HG03159 (cell line): ENCODE measurements at regions not wholly inside any gene's neighbourhood (a gene's known extent, or its start where the extent isn't known, plus 50 kb on each side); places are given as distances from the start of the nearest gene placed in this dataset.

ENCODE experiments used
- ATAC-seq: cut with Tn5 transposase; IDR thresholded peaks from one replicate; pipeline ENCODE4 v1.9.1; 2021; ENCODE audit warnings: mild to moderate bottlenecking, moderate library complexity; ENCODE audit not compliant: unreplicated experiment

DNA sequence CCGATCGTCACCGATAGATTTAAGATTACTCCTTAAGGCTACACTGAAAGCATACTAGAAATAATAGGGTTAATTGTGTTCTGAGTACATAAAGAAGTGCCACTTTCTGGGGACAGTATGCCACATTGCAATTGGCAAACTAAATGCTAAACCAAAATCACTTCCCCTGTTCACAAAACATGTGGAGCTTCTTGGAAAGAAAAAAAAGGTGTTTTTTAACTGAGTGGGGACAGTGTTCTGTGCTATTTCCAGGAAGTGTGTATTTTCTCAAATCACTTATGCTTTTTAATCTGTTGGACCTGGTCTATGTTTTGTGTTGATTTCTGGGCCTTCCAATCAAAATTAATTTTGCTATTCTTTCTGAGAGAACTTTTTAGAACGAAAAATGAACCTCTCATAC is 149.3 kb upstream of the MPDZ start:
- no peak for ATAC-seq

DNA sequence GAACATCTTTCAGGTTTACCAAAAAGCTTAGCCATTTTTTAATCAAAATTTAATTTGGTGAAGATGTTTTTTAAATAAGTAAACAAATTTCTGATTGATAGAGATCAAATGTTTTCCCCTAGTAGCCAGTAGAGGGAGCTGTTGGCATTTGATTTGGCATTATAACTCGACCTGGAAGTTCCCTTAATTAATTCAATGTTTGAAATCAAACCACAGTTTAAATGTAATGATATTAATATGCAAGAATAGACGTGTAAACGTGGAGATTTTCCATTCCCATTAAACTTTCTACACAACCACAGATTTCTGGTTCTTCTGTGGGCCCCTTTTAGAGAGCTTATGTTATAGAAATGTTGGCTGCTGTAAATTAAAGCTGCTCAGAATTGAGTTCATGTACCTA is 148.1 kb upstream of the MPDZ start:
- ATAC-seq, result no peak

- ATAC-seq, result no peak
These were observed 147.1 kb upstream of the MPDZ start for GRCh38 chr9:13426606-13427005.

- no peak for ATAC-seq
These were observed 145.4 kb upstream of the MPDZ start for GRCh38 chr9:13424872-13425271.

GRCh38 chr9:13424204-13424603 is 144.7 kb upstream of the MPDZ start:
- no peak for ATAC-seq

DNA sequence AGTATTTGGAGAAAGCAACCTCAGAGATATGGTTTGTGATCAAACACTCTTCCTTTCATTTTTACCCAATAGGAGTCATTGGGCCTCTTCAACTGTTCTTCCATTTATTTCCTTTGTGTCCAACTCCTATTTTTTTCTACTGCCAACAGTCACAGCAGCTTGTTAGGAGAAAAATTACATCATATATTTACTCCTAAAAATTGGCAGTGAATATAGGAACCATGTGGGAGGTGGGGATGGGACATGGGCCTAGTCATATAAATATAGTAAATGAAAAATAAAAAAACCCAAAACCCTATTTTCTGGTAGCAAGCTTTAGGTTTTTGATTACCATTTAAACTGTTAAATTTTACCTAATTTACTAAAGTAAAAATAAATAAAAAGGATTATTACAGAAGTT is 134.9 kb upstream of the MPDZ start:
- no peak for ATAC-seq

DNA sequence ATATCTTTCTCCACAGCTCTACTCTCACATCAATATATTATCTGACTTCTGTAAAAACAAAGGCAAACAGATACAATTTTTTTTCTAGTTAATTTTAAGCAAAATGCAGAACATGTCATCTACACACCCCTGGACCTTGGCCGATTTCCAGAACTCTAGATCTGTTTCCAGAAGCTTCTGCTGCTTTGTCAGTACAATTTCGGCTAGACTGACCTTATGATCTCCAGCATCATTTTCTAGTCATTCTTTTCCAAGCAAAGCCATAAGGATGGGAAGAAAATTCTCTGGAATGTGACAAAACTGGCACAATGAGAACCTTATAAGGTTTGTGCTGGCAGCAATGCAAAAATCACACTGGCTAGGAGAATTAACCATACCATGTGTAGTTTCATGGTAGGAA is 132.8 kb upstream of the MPDZ start:
- ATAC-seq, result no peak

GRCh38 chr9:13411791-13412190 is 132.3 kb upstream of the MPDZ start:
- no peak for ATAC-seq

DNA sequence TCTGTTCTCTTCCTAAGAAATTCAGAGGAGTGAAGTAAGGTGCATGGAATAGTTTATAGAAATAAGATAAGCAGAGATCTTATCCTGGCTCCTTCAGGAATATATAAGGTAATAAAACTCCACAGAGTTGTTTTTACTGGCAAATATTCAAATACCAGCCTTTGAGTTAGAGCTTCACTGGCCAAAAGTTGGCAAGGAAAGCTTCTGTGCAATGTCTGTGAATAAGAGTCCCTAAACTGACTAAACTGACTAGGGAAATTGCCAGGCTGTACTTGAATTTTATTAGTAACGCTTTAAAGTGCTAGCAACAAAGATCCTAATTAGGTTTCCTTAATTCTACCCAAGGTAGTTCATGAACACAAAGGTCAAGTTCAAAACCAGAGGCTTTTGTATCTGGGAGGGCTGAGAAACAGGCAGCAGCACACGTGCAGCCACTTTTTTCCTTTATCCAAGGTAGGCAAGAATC is 131.1 kb upstream of the MPDZ start:
- ATAC-seq, result no peak

DNA sequence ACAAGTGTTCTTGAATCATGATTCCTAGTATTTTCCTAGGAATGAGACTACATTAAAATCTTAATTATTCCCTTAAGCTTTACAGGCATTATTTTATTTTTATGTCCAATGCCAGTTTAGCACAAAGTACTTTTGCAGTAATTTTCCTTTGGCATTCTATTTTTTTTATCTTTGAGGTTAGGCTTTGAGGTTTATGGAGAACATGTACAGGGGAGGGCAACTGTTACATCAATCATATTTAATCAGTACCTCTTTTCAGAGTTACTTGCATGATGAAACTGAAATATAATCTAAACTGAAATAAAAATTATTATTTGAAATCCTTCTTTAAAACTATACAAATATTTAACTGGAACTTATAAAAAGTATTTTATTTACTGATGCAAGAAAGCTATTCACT is 118.2 kb upstream of the MPDZ start:
- no peak for ATAC-seq

DNA sequence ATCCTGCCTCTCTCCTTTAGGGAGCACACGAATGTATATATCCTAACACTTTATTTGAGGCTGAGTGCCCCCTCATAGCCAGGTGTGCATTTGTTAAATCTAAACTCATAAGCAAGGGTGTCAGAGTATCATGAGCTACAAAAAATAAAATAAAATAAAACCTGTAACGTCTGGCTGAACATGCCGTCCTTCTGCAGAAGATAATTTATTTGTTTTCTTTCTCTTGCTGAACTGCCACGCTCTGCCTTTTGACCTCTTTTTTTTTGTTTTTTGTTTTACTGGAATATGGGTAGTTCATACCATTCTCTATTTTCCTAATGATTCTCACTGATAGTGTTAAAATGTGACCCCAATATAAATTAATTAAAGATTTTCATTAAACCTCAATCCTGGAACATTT is 117.7 kb upstream of the MPDZ start:
- ATAC-seq, result no peak

- no peak for ATAC-seq
These were observed 116.9 kb upstream of the MPDZ start for GRCh38 chr9:13396418-13396817.

DNA sequence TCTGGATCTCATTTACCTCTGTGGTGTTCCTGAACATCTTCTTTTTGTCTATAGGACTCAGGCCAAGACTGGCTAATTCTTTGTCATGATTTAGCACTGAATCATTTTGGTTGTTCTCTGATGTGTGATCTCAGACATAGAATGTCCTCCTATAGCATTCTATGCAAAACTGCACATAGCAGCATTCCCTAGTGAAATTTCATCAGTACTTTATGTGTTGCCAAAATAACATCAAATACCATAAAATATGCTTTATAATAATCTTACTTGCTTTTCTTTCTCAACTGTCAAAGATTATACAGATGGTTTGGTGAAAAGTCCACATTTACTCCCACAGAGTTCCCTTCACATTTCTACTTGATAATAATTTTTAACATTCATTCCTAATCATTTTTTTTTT is 115.7 kb upstream of the MPDZ start:
- ATAC-seq, result no peak

DNA sequence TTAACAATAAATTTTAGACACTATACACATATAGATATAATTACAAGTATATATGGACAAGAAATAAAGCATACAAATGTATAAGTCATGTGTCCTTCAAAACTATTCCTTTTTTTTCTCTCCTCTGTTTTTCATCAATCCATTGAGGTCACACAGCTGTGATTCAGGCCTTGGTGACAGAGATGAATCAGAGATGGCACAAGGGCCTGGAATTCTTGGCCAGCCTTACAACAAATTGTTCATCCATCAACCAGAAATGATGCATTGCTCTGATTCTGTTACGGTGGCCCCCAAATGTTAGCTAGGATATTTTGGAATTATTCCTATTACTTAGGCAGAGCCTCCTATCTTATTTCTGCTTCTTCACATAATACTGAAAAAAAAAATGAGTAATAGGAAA is 108.7 kb upstream of the MPDZ start:
- no peak for ATAC-seq

GRCh38 chr9:13387734-13388067 is 108.2 kb upstream of the MPDZ start:
- no peak for ATAC-seq

- ATAC-seq, result no peak
These were observed 107.6 kb upstream of the MPDZ start for GRCh38 chr9:13386935-13387733.

- no peak for ATAC-seq
These were observed 106.8 kb upstream of the MPDZ start for GRCh38 chr9:13386316-13386715.

DNA sequence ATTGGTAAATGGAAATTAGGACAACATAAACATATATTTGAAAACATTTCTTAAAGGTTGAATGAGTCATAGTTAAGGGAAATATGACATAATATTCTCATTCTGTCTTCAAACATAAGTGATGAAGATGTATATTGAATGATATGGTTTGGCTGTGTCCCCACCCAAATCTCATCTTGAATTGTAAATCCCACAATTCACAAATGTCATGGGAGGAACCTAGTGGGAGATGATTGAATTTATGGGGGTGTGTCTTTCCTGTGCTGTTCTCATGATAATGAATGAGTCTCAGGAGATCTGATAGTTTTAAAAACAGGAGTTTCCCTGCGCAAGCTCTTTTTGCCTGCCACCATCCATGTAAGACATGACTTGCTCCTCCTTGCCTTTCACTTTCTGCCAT is 104.4 kb upstream of the MPDZ start:
- ATAC-seq, result no peak

DNA sequence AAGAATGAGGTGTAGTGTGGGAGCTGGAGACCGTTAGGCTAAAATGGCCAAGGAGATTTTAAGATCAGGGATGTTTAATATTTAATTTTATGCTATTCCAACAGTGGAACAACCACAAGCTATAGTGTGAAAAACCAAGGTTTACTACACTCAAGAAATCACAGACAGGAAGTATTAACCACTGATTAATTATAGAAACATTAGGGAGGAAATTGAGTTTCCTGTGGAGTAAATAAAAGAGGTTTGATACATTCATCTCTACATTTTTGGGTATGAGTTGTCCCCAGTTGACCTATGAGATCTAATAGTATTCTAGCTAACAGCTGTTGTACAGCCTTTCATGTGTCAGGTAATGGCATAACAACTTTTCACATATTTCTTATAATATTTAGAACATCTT is 103.7 kb upstream of the MPDZ start:
- ATAC-seq, result no peak

- ATAC-seq, result no peak
These were observed 103.1 kb upstream of the MPDZ start for GRCh38 chr9:13382595-13382994.

DNA sequence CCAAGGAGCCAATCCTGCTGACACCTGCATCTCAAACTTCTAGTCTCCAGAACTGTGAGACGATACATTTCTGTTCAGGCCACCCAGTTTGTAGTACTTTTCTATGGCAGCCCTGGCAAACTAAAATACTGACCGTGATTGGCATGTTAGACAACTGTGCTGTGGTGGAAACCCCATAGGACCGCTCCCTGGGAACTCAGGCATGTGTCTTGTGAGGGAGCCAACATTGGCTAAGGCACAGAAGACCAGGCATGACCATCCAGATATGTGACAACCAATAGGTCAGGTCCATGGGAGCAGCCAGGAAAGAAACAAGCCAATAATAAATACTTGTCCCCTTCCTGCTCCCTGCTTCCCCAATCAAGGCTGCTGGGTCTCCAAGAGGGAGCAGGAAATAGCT is 101.4 kb upstream of the MPDZ start:
- ATAC-seq, result no peak

GRCh38 chr9:13378154-13378553 is 98.7 kb upstream of the MPDZ start:
- ATAC-seq, result no peak
